ENCODE measurements at regions not wholly inside any gene's neighbourhood (a gene's known extent, or its start where the extent isn't known, plus 50 kb on each side); places are given as distances from the start of the nearest gene placed in this dataset.

DNA sequence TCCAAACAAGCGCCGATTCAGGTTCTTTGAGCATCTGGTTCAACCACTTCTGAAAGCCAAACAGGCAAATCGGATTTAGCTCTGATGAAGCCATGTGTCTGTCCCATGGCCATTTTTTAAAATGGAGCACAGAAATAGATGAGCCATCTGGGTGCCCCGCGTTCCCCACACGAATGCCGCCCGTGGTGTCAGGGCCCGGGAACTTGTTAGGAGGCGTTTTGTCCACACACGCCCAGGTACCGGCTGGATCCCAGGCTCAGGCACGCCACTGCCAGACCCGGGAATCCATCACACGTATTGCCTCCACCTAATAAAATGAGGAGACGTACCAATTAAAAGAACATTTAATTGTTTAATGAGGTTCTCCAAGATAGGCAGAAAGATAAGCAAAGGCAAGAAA, 374.4 kb upstream of the SALL3 start:
- Histone ChIP-seq H3K27me3 (replicated peaks; ENCODE audit: insufficient read depth, low read depth, low read length, poor library complexity) (no peaks in the 10 kb centered on the region), H3K27ac (ENCODE audit: low read depth, low read length, poor library complexity, severe bottlenecking) (no peak overlapping the region), H3K9me3 (ENCODE audit: low read depth, low read length, poor library complexity, severe bottlenecking) (peaks cover 15% of the 10 kb centered on the region), H3K36me3 (ENCODE audit: insufficient read depth, low read length, poor library complexity, severe bottlenecking) (no peaks in the 10 kb centered on the region), H3K4me3 (ENCODE audit: low read depth, low read length, poor library complexity, severe bottlenecking) (no peak overlapping the region), H3K4me1 (ENCODE audit: insufficient read depth, low read length, poor library complexity, severe bottlenecking) (no peaks in the 10 kb centered on the region)
- intact Hi-C loops (cut with micrococcal nuclease; ENCODE audit: unreplicated experiment), result no loop called here
- TF ChIP-seq, protein P1, sequence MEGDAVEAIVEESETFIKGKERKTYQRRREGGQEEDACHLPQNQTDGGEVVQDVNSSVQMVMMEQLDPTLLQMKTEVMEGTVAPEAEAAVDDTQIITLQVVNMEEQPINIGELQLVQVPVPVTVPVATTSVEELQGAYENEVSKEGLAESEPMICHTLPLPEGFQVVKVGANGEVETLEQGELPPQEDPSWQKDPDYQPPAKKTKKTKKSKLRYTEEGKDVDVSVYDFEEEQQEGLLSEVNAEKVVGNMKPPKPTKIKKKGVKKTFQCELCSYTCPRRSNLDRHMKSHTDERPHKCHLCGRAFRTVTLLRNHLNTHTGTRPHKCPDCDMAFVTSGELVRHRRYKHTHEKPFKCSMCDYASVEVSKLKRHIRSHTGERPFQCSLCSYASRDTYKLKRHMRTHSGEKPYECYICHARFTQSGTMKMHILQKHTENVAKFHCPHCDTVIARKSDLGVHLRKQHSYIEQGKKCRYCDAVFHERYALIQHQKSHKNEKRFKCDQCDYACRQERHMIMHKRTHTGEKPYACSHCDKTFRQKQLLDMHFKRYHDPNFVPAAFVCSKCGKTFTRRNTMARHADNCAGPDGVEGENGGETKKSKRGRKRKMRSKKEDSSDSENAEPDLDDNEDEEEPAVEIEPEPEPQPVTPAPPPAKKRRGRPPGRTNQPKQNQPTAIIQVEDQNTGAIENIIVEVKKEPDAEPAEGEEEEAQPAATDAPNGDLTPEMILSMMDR (conservative IDR thresholded peaks at IDR 0.05; ENCODE audit: low read depth, low read length), result no peak
- no peak for TF ChIP-seq EZH2 (IDR thresholded peaks at IDR 0.05; ENCODE audit: borderline replicate concordance, low read depth, low read length, poor library complexity, severe bottlenecking)
- ChIA-PET POLR2A (ENCODE audit: low non-redundant PET) (interaction anchor here (0.5 kb wide), 1 partner anchor 511 kb away, joined by 3 read pairs; no protein-coding TSS in a partner anchor), CTCF (no interaction called here)
- no TSS peak for BruUV-seq (replicated peaks)
- no peak for DNase-seq (ENCODE audit: low spot score)

DNA sequence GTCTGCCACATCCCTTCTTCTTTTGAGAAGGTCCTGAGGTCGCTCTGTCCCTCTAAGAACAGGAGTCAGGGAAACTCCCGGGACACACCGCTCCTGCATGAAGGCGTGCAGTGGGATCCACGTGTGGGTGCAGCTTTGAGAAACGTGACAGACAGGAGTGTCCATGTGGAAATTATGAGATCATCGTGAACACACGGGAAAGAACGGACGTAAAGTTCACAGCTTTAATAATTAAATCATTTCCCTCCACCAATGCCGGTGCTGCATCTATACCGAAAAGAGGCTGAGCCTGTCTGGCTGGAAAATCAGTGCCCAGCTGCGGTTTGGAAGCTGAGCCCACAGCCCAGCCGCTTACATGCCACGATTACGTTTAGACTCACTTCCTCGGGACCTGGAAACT, 372.4 kb upstream of the SALL3 start:
- DNase-seq (ENCODE audit: low spot score), result no peak

DNA sequence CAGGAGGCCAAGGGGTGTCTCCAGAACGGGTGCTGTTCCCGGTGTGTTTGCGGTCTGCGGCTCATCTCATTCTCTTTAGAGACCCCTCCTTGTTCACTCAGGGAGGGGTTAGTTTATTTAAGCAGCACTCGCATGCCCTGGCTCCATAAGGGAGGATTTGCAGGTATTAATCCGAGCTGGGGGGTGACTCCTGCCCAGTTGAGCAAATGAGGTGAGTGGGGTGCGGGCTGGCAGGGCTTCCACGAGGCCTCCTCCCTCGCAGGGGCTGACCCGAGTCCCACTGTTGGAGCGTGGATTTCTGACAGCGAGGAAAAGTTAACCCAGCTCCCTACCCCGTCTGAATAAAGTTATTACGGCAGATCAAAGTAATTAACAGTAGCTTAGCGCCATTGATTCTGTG, 371.8 kb upstream of the SALL3 start:
- BruUV-seq (replicated peaks), result no TSS peak
- CTCF ChIA-PET, result no interaction called here
- no peaks in the 10 kb centered on the region for H3K4me1 ChIP-seq (ENCODE audit: insufficient read depth, low read length, poor library complexity, severe bottlenecking)
- intact Hi-C loops (cut with micrococcal nuclease; ENCODE audit: unreplicated experiment), result no loop called here
- H3K27ac ChIP-seq (ENCODE audit: low read depth, low read length, poor library complexity, severe bottlenecking), result no peak overlapping the region
- H3K4me3 ChIP-seq (ENCODE audit: low read depth, low read length, poor library complexity, severe bottlenecking), result no peak overlapping the region
- H3K9me3 ChIP-seq (ENCODE audit: low read depth, low read length, poor library complexity, severe bottlenecking), result peaks cover 13% of the 10 kb centered on the region
- TF ChIP-seq EZH2 (IDR thresholded peaks at IDR 0.05; ENCODE audit: borderline replicate concordance, low read depth, low read length, poor library complexity, severe bottlenecking), result no peak
- TF ChIP-seq, protein P1 (conservative IDR thresholded peaks at IDR 0.05; ENCODE audit: low read depth, low read length), result no peak
- no peaks in the 10 kb centered on the region for H3K36me3 ChIP-seq (ENCODE audit: insufficient read depth, low read length, poor library complexity, severe bottlenecking)
- POLR2A ChIA-PET (ENCODE audit: low non-redundant PET), result no interaction called here
- no peak for DNase-seq (ENCODE audit: low spot score)
- H3K27me3 ChIP-seq (replicated peaks; ENCODE audit: insufficient read depth, low read depth, low read length, poor library complexity), result no peaks in the 10 kb centered on the region

More for the DNA sequence above, 372.4 kb upstream of the SALL3 start:
- no peak overlapping the region for H3K4me3 ChIP-seq (ENCODE audit: low read depth, low read length, poor library complexity, severe bottlenecking)
- peaks cover 9% of the 10 kb centered on the region for H3K9me3 ChIP-seq (ENCODE audit: low read depth, low read length, poor library complexity, severe bottlenecking)
- no peaks in the 10 kb centered on the region for H3K4me1 ChIP-seq (ENCODE audit: insufficient read depth, low read length, poor library complexity, severe bottlenecking)
- no TSS peak for BruUV-seq (replicated peaks)
- H3K27me3 ChIP-seq (replicated peaks; ENCODE audit: insufficient read depth, low read depth, low read length, poor library complexity), result no peaks in the 10 kb centered on the region
- ChIA-PET CTCF (no interaction called here), POLR2A (ENCODE audit: low non-redundant PET) (no interaction called here)
- TF ChIP-seq EZH2 (IDR thresholded peaks at IDR 0.05; ENCODE audit: borderline replicate concordance, low read depth, low read length, poor library complexity, severe bottlenecking), result no peak
- TF ChIP-seq, protein P1 (conservative IDR thresholded peaks at IDR 0.05; ENCODE audit: low read depth, low read length), result no peak
- intact Hi-C loops (cut with micrococcal nuclease; ENCODE audit: unreplicated experiment), result no loop called here
- no peak overlapping the region for H3K27ac ChIP-seq (ENCODE audit: low read depth, low read length, poor library complexity, severe bottlenecking)
- no peaks in the 10 kb centered on the region for H3K36me3 ChIP-seq (ENCODE audit: insufficient read depth, low read length, poor library complexity, severe bottlenecking)
